ENCODE measurements at regions not wholly inside any gene's neighbourhood (a gene's known extent, or its start where the extent isn't known, plus 50 kb on each side); places are given as distances from the start of the nearest gene placed in this dataset.
"Not testable (repeated sequence)": the region's sequence is repeated elsewhere in the genome, so short reads cannot be mapped to it uniquely, and the experiment has no call there.

DNA sequence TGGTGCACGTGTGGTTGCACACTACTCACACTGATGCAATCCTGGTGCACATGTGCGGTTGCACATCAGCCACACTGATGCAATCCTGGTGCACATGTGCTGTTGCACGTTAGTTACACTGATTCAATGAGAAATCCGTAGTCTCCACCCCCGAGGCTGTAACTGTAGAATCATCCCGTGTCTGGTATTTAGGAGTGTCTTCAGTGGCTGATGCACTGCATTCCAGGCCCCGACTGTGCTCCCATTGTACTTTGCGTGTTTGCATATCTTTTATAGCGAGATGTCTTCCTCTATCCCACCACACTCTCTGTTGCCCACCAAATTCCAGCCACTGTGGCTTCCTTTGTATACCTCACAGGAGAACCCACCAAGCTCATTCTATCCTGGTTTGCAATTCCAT lies 87.8 kb upstream of the MTHFD1L start:
- no peak for DNase-seq
- H3K4me3 ChIP-seq, result no peak overlapping the region
- no peak overlapping the region for H3K27ac ChIP-seq
- intact Hi-C loops (cut with DNase I), result no loop called here
- TF ChIP-seq, protein P1, sequence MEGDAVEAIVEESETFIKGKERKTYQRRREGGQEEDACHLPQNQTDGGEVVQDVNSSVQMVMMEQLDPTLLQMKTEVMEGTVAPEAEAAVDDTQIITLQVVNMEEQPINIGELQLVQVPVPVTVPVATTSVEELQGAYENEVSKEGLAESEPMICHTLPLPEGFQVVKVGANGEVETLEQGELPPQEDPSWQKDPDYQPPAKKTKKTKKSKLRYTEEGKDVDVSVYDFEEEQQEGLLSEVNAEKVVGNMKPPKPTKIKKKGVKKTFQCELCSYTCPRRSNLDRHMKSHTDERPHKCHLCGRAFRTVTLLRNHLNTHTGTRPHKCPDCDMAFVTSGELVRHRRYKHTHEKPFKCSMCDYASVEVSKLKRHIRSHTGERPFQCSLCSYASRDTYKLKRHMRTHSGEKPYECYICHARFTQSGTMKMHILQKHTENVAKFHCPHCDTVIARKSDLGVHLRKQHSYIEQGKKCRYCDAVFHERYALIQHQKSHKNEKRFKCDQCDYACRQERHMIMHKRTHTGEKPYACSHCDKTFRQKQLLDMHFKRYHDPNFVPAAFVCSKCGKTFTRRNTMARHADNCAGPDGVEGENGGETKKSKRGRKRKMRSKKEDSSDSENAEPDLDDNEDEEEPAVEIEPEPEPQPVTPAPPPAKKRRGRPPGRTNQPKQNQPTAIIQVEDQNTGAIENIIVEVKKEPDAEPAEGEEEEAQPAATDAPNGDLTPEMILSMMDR (IDR thresholded peaks at IDR 0.05), result no peak
- peaks cover 0 to 19% (median 0%) of the 10 kb centered on the region in 11 donors for H3K9me3 ChIP-seq
- H3K36me3 ChIP-seq, result peaks cover 0 to 13% (median 0%) of the 10 kb centered on the region in 9 donors
- WGBS, 2 donors, result 84 to 87% methylated on average over 9 of the region's 9 CpGs
- H3K4me1 ChIP-seq, result peaks cover 0 to 29% (median 7%) of the 10 kb centered on the region in 9 donors
- H3K27me3 ChIP-seq, result no peaks in the 10 kb centered on the region
- ATAC-seq, result no peak

DNA sequence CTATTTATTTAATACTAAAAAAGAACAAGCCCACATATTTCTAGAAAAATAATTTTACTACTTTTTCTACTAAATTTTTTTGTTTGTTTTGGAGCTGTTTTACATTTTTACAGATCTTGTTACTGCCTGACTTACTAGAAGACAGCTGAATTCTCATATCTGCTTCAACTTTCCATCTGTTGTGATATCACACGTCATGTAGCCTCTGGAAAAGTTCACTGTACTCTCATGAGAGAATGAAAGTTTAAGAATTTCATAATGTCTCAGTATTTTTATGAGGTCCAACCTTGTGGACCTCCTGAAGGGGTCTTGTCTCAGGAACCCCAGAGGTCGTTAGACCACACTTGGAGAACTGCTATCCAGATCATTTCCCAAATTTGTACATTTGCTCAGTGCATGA lies 81.7 kb upstream of the MTHFD1L start:
- WGBS, 2 donors, result 73 to 80% methylated on average over 2 of the region's 2 CpGs
- no peak for DNase-seq
- H3K9me3 ChIP-seq, result peaks cover 0 to 13% (median 0%) of the 10 kb centered on the region in 11 donors
- ATAC-seq, result peak in 7 of 8 donors; percentile 14 to 61 (median 43)
- no peaks in the 10 kb centered on the region for H3K27me3 ChIP-seq
- peaks cover 0 to 9% (median 0%) of the 10 kb centered on the region in 9 donors for H3K36me3 ChIP-seq
- TF ChIP-seq, protein P1 (IDR thresholded peaks at IDR 0.05), result no peak
- intact Hi-C loops (cut with DNase I), result no loop called here
- H3K4me1 ChIP-seq, result peaks cover 0 to 16% (median 0%) of the 10 kb centered on the region in 9 donors
- H3K27ac ChIP-seq, result peak overlapping the region in 2 of 10 donors; percentile 14 to 39
- no peak overlapping the region for H3K4me3 ChIP-seq

DNA sequence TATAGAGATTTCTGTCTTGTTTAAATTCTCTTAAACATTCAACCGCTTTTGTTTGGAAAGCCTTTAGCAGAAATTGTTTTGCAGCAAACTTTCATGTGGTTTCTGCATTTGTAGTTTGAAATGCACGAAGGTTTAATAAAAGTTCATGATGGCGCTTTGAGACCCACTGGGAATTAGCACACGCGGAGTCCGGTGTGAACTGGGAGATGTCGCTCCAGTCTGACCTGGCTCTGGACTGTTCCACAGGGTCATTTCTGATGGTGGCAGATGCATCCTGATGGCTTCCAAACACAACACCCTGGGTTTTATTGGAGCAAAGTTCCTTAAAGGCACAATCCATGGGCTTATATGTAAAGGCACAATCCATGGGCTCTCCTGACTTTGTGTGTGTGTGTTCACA lies 78.1 kb upstream of the MTHFD1L start:
- H3K36me3 ChIP-seq, result peaks cover 0 to 9% (median 0%) of the 10 kb centered on the region in 9 donors
- TF ChIP-seq, protein P1 (IDR thresholded peaks at IDR 0.05), result no peak
- H3K9me3 ChIP-seq, result peaks cover 0 to 13% (median 0%) of the 10 kb centered on the region in 11 donors
- H3K4me3 ChIP-seq, result no peak overlapping the region
- H3K4me1 ChIP-seq, result peaks cover 0 to 12% (median 0%) of the 10 kb centered on the region in 9 donors
- DNase-seq (no peak), ATAC-seq (peak in 2 of 8 donors; percentile 30 to 31)
- no peaks in the 10 kb centered on the region for H3K27me3 ChIP-seq
- WGBS, 2 donors, result 64 to 72% methylated on average over 7 of the region's 7 CpGs
- peak overlapping the region in 3 of 10 donors; percentile 4 to 28 (median 10) for H3K27ac ChIP-seq
- intact Hi-C loops (cut with DNase I), result no loop called here

DNA sequence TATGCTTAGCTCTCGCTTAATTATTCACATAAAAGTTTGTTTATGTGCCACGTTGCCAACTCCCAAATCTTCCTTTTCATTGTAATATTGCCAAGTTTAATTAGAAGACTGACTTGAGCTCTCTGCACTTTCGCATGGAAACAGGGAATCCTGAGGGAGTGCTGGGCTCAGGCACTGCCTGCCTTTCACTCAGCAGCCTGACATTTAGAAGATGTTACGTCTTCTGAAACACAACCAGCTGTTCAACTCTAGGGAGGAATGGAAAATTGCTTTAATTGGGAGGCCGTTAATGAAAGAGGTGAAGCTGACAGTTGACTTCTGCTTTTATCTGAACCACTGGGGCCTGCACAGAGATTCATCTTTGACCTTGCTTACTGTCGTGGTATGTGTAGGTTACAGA lies 77.4 kb upstream of the MTHFD1L start:
- peaks cover 0 to 9% (median 0%) of the 10 kb centered on the region in 9 donors for H3K36me3 ChIP-seq
- DNase-seq (no peak), ATAC-seq (peak in 4 of 8 donors; percentile 21 to 66 (median 55))
- no peak overlapping the region for H3K4me3 ChIP-seq
- H3K9me3 ChIP-seq, result peaks cover 0 to 13% (median 0%) of the 10 kb centered on the region in 11 donors
- intact Hi-C loops (cut with DNase I), result no loop called here
- TF ChIP-seq, protein P1 (IDR thresholded peaks at IDR 0.05), result no peak
- whole genome bisulfite sequencing, 2 donors, result 61 to 66% methylated on average over 6 of the region's 6 CpGs
- H3K4me1 ChIP-seq, result peaks cover 0 to 12% (median 0%) of the 10 kb centered on the region in 9 donors
- H3K27me3 ChIP-seq, result no peaks in the 10 kb centered on the region
- H3K27ac ChIP-seq, result peak overlapping the region in 1 of 10 donors; percentile 28

DNA sequence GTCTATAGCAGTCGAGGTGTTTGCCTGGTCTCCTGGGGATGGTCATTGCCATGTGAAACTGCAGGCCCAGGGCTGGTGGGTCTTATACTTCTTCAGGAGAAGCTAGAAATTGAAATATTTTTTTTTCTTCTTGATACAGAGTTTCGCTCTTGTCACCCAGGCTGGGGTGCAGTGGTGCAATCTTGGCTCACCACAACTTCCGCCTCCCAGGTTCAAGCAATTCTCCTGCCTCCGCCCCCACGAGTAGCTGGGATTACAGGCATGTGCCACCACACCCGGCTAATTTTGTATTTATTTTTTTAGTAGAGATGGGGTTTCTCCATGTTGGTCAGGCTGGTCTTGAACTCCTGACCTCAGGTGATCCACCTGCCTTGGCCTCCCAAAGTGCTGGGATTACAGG lies 75.6 kb upstream of the MTHFD1L start:
- WGBS, 2 donors, result 91 to 95% methylated on average over 6 of the region's 6 CpGs
- intact Hi-C loops (cut with DNase I), result not testable (repeated sequence)

More for the DNA sequence above, 75.6 kb upstream of the MTHFD1L start:
- not testable (repeated sequence) for H3K36me3 ChIP-seq, ATAC-seq, H3K4me3 ChIP-seq, H3K27me3 ChIP-seq, H3K9me3 ChIP-seq, DNase-seq, H3K27ac ChIP-seq
- H3K4me1 ChIP-seq, result peaks cover 0 to 12% (median 0%) of the 10 kb centered on the region in 9 donors

All from heart right ventricle (tissue), 16 donors.